ENCODE measurements at regions not wholly inside any gene's neighbourhood (a gene's known extent, or its start where the extent isn't known, plus 50 kb on each side); places are given as distances from the start of the nearest gene placed in this dataset.

- Histone ChIP-seq H3K27ac (no peak overlapping the region), H3K4me3 (ENCODE audit: low read depth in 1 of 2, low read length in 1 of 2) (no peak overlapping the region), H3K9me3 (no peaks in the 10 kb centered on the region), H3K4me1 (ENCODE audit: control insufficient read depth in 1 of 2, insufficient read depth in 1 of 2, low read depth in 1 of 2, low read length in 1 of 2) (no peaks in the 10 kb centered on the region), H3K36me3 (no peaks in the 10 kb centered on the region), H3K27me3 (no peaks in the 10 kb centered on the region)
- TF ChIP-seq CTCF (IDR thresholded peaks at IDR 0.05) = no peak
Measured at GRCh38 chr14:61988240-61988639, 226.0 kb downstream of the SNAPC1 start.

- H3K36me3 ChIP-seq = no peaks in the 10 kb centered on the region
- no peak for TF ChIP-seq CTCF (IDR thresholded peaks at IDR 0.05)
- H3K4me1 ChIP-seq (ENCODE audit: control insufficient read depth in 1 of 2, insufficient read depth in 1 of 2, low read depth in 1 of 2, low read length in 1 of 2) = no peaks in the 10 kb centered on the region
- H3K4me3 ChIP-seq (ENCODE audit: low read depth in 1 of 2, low read length in 1 of 2) = no peak overlapping the region
- H3K27ac ChIP-seq = no peak overlapping the region
- no peaks in the 10 kb centered on the region for H3K27me3 ChIP-seq
- no peaks in the 10 kb centered on the region for H3K9me3 ChIP-seq
Measured at GRCh38 chr14:61992139-61992538, 229.9 kb downstream of the SNAPC1 start.

- H3K9me3 ChIP-seq = no peaks in the 10 kb centered on the region
- no peak for TF ChIP-seq CTCF (IDR thresholded peaks at IDR 0.05)
- no peak overlapping the region for H3K27ac ChIP-seq
- no peaks in the 10 kb centered on the region for H3K4me1 ChIP-seq (ENCODE audit: control insufficient read depth in 1 of 2, insufficient read depth in 1 of 2, low read depth in 1 of 2, low read length in 1 of 2)
- no peaks in the 10 kb centered on the region for H3K27me3 ChIP-seq
- H3K4me3 ChIP-seq (ENCODE audit: low read depth in 1 of 2, low read length in 1 of 2) = no peak overlapping the region
- H3K36me3 ChIP-seq = no peaks in the 10 kb centered on the region
Measured at GRCh38 chr14:61992926-61993325, 230.7 kb downstream of the SNAPC1 start.

- no peak overlapping the region for H3K27ac ChIP-seq
- H3K4me1 ChIP-seq (ENCODE audit: control insufficient read depth in 1 of 2, insufficient read depth in 1 of 2, low read depth in 1 of 2, low read length in 1 of 2) = no peaks in the 10 kb centered on the region
- no peaks in the 10 kb centered on the region for H3K36me3 ChIP-seq
- H3K27me3 ChIP-seq = no peaks in the 10 kb centered on the region
- TF ChIP-seq CTCF (IDR thresholded peaks at IDR 0.05) = no peak
- no peak overlapping the region for H3K4me3 ChIP-seq (ENCODE audit: low read depth in 1 of 2, low read length in 1 of 2)
- no peaks in the 10 kb centered on the region for H3K9me3 ChIP-seq
Measured at GRCh38 chr14:61994589-61994988, 232.4 kb downstream of the SNAPC1 start.

- H3K9me3 ChIP-seq = no peaks in the 10 kb centered on the region
- TF ChIP-seq CTCF (IDR thresholded peaks at IDR 0.05) = no peak
- H3K36me3 ChIP-seq = no peaks in the 10 kb centered on the region
- no peak overlapping the region for H3K27ac ChIP-seq
- no peak overlapping the region for H3K4me3 ChIP-seq (ENCODE audit: low read depth in 1 of 2, low read length in 1 of 2)
- no peaks in the 10 kb centered on the region for H3K4me1 ChIP-seq (ENCODE audit: control insufficient read depth in 1 of 2, insufficient read depth in 1 of 2, low read depth in 1 of 2, low read length in 1 of 2)
- no peaks in the 10 kb centered on the region for H3K27me3 ChIP-seq
Measured at GRCh38 chr14:61996753-61997152, 234.5 kb downstream of the SNAPC1 start.

GRCh38 chr14:61997161-61997560 is 234.9 kb downstream of the SNAPC1 start:
- H3K4me1 ChIP-seq (ENCODE audit: control insufficient read depth in 1 of 2, insufficient read depth in 1 of 2, low read depth in 1 of 2, low read length in 1 of 2) = no peaks in the 10 kb centered on the region
- no peaks in the 10 kb centered on the region for H3K27me3 ChIP-seq
- no peaks in the 10 kb centered on the region for H3K9me3 ChIP-seq
- H3K4me3 ChIP-seq (ENCODE audit: low read depth in 1 of 2, low read length in 1 of 2) = no peak overlapping the region
- H3K27ac ChIP-seq = no peak overlapping the region
- H3K36me3 ChIP-seq = no peaks in the 10 kb centered on the region
- TF ChIP-seq CTCF (IDR thresholded peaks at IDR 0.05) = no peak

Data from neutrophil (primary cell).